ENCODE measurements at regions not wholly inside any gene's neighbourhood (a gene's known extent, or its start where the extent isn't known, plus 50 kb on each side); places are given as distances from the start of the nearest gene placed in this dataset.
"Not testable (repeated sequence)": the region's sequence is repeated elsewhere in the genome, so short reads cannot be mapped to it uniquely, and the experiment has no call there.

DNA sequence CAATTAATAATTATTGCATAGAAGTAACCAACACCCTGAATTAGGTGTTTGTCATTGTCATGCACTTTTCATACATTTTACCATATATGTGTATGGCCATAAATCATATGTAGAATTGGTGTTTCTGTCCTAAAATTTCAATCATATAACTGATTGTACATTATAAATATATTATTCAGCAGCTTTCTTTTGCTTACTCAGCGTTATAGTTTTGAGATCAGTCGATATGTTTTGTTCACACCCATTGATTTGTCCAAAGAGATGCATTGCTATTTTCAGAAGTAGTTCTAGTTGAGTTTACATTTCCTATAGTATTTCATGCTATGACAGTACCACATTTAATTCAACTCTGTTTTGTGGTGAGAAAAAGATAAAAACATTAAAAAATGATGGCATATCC, 50.5 kb upstream of the PARP4 start:
- no peak for DNase-seq

DNA sequence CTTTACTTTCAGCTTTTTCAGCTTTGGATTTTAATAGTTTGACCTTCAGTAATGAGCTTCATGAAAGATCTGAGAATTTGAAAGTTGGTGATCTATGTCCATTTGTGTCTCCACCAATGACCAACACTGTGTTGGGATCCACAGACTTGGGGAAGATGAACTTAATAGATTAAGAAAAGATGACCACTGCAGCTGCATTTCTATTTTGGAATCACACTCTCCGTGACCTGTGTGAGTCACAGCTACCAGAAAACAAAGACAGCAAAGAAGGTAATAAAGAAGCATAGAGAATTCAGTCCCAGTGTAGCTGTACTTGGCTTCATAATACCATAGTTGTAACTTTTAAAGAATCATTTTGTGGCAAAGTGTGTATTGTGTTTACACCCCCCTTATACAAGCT, 51.4 kb upstream of the PARP4 start:
- DNase-seq: not testable (repeated sequence)

DNA sequence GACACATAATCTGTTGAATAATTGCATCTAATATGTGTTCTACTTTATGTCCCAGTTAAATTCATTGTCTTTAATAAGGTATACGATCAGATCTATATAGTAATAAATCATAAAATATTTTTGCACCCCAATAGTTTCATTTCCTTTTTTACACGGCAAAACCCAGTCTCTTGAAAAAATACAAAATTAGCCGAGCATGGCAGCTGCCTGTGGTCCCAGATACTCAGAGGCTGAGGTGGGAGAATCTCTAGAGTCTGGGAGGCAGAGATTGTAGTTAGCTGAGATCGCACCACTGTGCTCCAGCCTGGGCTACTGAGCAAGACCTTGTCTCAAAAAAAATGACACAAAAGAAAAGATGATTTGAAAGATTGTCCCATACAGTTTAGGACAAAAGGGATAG, 52.3 kb upstream of the PARP4 start:
- no peak for DNase-seq

DNA sequence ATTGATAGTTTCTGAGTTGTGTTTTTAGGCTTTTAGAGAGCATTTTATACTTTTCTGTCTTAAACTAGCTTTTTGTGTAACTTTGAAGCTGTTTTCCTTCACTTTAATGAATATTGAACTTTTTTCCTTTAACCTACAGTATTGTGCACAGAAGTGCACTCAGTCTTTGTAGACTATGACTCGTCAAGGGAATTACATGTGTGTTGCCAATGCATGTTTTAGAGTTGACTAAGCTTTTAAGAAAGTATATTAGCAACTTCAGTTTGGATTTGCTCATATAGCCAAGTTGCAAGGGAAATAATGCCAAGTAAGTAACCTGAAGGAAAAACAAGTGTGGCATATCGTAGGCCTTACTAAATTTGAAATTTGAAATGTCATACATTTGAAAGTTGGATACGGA, 55.0 kb upstream of the PARP4 start:
- DNase-seq: not testable (repeated sequence)

DNA sequence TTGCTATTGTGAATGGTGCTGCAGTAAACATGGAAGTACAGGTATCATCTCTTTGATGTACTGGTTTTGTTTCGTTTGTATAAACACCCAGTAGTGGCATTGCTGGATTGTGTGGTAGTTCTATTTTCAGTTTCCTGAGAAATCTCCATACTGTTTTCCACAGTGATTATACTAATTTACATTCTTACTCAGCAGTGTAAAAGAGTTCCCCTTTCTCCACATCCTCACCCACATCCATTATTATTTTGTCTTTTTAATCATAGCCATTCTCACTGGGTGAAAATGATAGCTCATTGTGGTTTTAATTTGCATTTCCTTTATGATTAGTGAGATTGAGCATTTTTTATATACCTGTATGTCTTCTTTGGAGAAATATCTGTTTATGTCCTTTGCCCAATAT, 62.3 kb upstream of the PARP4 start:
- no peak for DNase-seq

DNA sequence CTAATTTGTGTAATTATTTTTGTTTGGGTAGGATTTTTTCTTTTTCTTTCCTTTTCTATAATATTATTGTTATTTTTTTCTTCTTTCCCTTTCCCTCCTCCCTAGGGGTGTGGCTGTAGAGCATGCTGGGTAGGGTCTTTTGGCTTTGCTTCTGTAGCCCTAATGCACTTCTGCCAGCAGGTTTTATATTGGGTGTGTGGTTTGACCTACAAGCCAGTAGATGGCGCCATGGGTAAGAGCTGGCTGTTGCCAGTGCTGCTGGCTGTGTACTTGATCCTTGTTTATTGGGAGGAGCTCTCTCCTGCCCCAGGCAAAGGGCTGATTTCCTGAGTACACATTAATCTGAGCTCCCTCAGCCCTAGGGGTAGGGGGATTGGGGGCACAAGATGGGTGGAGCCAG, 67.7 kb upstream of the PARP4 start:
- DNase-seq: not testable (repeated sequence)

DNA sequence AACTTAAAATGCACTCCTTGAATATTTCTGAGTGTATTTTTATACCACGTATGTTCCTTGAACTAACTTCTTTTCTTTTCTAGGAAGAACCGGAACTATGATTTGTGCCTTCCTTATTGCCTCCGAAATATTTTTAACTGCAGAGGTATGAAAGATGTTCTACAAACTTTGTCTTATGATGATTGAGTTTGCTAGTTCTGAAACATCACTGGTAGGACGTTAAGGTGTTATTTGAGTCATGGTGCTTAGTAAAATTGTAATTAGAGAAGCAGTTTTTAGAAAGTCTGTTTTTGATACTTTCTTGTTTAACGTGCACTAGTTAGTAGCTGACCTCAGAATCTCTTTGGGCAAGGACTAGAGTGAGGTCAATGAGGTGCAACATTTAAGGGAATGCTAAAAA, 69.0 kb upstream of the PARP4 start:
- not testable (repeated sequence) for DNase-seq

DNA sequence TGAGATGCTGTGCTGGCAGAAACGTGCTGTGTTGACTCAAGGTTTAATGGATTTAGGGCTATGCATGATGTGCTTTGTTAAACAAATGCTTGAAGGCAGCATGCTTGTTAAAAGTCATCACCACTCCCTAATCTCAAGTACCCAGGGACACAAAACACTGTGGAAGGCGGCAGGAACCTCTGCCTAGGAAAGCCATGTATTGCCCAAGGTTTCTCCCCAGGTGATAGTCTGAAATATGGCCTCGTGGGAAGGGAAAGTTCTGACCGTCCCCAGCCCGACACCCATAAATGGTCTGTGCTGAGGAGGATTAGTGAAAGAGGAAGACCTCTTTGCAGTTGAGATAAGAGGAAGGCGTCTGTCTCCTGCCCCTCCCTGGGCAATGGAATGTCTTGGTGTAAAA, 79.1 kb upstream of the PARP4 start:
- not testable (repeated sequence) for DNase-seq

DNA sequence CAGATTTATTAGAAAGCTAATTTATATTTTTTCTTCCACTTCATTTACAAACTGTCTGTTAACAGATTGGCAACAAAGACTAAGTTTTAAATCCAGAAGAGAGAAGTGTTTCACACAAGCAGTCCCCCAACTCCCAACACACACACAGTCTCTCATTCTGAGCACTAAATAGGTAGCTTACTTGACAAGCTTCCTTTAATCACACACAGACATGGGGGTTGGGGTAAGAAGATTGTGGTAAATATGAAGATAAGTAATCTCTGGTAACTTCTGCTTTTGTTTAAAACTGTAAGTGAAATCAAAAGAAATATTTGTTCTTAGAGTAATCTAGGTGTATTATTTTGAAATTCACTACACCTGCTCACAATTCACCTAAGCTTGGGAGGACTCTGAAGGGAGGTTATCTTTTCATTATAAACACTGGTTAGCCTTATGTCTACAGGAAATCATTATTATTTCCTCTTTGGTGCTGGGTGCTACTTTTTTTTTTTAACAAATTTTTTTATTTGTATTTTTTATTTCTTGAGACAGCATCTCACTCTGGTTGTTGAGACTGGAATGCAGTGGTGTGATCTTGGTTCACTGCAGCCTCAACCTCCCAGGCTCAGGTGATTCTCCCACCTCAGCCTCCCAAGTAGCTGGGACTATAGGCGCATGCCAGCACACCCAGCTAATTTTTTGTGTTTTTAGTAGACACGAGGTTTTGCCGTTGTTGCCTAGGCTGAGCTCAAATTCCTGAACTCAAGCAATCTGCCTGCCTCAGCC, 82.1 kb upstream of the ATP12A start:
- not testable (repeated sequence) for DNase-seq

DNA sequence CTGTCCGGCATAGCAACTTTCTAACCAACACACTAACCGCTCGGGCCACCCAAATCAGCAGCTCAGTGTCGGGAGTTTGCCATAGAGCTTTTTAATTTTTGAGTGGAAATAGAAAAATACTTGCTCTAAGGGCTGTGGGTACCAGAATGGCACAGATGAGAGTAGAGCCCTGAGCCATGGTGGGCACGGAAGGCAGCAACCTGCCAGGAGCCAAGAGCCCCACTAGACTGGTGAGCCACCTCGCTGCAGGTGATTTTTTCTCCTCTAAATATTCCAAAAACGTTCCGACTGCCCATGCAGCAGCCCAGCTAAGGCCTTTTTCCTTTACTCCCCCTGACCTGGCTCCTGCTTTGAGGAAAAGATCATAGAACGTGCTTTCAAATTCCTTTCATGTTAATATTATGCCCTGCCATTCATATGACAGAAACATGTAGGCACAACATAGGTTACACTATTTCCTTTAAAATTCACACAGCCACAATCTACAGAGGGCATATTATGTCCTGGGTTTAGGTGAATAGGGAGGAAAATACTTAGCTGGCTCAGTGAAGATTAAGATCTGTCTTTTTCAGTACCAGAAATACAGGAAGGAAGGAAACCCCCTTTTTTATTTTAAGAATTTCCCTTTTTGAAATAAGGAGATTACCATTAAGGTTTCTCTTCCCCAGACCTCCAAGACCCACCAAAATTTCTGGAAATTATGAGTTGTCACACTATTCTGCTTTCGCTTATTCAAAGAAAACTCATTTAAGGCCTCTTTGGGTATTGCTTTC, 81.0 kb upstream of the ATP12A start:
- not testable (repeated sequence) for DNase-seq

DNA sequence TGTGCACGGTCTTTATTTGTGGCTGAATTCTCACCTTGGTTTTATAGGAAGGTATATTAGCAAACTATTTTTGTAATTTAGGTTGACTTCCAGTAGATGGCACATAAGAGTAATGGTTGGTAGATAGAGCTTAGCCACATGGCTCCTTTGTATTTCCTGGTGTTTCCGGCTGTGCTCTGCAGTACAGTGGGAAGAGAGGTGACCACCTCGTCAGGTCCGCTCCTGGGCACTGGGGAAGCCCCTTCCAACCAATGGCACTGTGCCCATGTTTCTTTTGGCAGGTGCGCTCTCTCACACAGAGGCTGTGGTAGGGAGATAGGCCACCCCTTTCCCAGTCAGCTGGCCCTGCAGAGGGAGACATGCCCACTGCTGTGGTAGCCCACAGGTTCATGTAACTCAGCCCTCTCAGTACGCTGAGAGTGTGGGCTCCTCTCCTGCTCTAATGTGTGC, 74.3 kb upstream of the ATP12A start:
- no peak for DNase-seq

DNA sequence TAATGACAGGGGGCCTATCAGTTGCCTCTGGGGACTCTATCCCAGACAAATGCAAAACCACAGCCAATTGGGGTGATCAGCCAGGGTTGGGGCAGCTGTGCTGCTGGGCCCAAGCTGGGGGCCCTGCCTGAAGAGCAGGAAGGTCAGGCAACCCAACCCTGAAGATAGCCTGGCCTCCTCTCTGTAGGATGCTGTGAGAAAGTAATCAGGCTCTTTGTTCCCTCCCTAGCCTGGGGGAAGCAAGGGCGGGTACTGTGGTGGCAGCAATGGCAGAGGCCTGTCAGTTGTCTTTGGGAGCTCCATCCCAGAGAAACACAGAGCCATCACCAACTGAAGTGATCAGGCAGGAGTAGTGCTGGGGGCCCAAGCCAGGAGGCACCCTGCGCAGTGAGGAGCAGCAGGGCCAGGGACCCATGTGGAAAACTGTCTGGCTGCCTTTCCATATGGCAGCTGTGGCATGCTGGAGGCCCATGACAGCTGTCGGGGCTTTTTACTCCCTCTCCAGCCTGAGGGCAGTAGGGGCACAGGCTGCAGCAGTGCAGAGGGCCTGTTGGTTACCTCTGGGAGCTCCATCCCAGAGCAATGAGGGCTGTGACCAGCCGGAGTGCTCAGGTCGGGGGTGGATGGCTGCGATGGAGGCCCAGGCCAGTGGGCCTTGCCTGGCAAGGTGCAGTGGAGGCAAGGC, 73.6 kb upstream of the ATP12A start:
- DNase-seq: no peak

DNA sequence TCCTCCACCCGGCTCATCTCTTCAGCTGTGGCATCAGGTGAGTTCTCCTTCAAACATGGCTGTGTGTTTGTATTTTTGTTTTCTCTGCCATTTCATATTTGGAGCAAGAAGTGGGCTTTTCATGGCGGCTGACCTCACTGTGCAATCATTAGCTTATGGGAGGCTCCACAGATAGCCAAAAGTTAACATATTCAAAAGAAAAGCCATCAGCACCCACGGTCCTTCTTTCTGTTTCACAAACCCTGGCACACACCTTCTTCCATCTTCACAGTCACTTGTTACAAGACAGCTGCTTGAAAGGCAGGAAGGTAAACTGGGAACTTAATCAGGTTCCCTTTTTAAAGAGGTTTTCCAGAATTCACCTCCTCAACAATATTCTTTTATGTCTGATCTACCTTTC, 69.3 kb upstream of the ATP12A start:
- DNase-seq: no peak

DNA sequence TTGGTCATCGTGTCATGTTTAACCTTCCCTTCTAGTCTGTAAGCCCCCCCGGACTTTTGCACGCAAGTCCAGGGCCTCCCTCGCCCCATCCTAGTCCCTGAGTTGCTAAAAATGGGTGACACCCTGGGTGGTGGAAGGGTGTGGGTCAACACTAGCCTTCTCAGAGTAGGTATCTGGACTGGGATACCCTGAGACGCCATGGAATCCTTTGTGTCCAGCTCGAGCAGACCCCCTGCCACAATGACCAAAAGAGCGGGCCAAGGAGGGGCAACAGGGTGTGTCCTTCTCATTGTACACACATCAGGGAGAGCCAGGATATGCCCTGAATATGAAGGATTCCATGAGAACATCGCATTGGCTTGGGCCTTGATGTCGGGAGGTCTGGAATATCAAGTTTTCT, 67.5 kb upstream of the ATP12A start:
- DNase-seq: no peak

DNA sequence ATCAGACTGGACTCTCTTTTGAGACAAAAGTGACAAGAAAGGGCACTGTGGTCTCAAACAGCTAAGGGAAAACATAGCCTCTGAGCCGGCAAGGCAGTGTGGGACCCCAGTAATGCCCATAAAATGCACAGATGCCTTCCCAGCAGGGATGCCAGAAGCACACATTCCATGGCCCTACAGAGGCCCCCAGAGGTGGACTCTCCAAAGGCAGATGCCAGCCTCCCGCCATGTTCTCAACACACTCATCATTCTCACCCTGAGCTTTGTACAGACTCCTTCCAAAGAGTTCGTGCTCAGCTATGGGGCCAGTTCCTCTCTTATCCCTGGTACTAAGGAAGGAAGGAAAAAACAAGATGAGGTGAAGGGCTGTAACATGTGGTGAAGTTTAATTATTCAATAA, 67.1 kb upstream of the ATP12A start:
- no peak for DNase-seq

DNA sequence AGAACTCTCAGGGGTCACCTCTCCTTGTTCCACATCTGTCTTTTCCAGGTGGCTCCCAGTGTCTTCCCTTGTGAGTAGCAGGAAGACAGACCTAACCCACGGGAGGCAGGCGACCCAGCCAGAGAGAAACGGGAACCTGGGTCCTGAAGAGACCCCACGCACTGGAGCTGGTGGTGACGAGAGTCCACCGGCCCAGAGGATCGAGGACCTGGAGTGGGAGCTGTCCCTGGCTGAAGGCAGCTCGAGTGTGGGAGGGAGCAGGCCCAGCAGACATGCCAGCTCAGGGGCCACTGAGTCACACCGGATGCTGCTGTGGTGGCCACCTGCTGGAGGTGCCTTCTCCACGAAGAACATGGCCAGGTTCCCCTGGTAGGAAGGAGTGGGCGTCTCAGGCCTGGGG, 66.5 kb upstream of the ATP12A start:
- no peak for DNase-seq

DNA sequence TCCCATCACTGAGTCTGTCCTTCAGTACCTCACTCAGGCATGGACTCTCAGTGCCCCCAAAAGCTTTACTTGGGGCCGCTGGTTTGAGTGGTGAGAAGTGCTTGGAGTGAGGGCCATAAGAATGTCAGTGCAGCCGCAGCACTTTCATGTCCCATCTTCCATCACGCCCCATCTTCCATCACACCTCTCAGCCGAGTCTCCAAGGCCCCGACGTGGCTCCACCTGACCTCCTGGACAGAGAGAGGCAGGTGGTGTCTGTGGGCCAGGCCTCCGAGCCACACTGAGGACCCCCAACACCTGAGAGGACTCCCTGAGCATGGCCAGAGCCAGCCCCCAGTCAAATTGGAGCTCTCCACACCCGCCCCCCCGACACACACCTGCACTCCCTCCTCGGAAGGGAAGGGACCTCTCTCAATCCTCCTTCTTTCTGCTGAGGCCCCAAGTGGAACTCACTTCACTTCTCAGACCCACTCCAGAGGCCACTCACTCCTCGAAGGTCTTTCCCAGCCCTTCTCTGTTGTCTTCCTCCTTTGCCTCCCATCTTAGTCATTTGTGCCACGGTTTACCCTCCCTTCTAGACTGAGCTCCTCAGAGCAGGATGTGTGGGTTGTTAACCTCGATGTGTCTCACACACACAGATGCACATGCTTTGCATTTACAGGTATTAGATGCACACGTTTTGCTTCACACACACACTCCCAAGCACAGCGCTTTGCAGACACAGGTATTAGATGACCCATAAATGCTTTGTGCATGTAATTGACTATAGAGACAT, 65.7 kb upstream of the ATP12A start:
- no peak for DNase-seq

DNA sequence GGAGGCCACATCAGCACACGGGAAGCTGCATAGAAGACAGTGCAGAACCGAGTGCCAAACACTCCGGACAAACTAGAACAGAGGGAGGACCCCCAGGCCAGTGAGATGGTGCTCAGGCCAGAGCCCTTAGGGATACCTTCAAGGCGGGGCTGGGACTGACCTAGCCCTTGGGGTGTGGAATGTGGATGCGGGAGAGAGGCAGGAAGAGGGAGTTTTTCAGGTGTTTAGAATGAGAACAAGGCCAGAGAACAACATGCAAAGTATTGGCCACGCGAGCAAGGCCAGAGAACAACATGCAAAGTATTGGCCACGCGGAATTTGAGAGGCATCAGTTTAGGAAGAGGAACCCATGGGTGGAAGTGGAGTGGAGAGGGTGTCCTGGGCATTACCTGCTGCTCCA, 65.1 kb upstream of the ATP12A start:
- no peak for DNase-seq

DNA sequence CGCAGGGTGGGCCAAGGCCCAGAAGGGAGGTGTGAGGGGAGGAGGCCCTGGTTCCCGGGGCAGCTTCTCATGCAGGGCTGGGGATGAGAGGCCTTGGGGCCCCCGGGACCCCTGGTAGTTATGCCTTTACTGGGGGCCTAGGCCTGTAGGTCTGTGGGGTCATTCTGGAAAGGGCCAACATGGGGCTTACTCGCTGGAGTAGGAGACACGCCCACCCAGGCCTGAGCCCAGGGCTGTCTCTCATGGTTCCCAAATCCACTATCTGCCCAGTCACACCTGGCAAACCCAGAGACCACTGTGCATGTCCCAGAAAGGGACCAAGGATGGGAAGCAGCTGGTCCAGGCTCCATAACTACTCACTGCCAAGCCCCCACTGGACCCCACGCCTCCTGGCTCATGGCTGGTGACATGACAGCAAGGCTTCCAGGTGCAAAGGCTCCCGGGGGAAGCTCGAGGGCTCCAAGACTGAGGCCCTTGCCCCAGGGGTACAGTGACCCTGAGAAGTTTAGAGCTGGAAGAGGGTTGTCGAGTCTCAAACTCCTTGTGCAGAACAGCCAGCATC, 64.2 kb upstream of the ATP12A start:
- DNase-seq: no peak

DNA sequence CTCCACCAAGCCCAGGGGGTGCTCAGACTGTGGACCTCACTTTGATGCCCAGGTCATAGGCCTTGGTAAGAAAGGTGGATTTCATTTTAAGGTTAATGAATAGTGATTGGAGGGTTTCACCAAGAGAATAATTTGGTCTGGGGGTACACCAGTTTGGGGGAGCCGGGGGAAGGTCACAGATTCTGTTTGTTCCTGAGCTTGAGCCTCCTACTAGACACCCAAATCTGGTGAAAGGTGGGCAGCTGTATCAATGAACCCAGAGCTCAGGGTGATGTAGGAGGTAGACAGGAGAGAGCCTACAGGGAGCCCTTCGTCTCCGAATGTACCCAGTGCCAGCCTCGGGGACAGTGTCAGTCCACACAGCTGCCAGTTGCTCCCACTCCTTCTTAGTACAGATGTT, 63.7 kb upstream of the ATP12A start:
- DNase-seq: no peak

DNA sequence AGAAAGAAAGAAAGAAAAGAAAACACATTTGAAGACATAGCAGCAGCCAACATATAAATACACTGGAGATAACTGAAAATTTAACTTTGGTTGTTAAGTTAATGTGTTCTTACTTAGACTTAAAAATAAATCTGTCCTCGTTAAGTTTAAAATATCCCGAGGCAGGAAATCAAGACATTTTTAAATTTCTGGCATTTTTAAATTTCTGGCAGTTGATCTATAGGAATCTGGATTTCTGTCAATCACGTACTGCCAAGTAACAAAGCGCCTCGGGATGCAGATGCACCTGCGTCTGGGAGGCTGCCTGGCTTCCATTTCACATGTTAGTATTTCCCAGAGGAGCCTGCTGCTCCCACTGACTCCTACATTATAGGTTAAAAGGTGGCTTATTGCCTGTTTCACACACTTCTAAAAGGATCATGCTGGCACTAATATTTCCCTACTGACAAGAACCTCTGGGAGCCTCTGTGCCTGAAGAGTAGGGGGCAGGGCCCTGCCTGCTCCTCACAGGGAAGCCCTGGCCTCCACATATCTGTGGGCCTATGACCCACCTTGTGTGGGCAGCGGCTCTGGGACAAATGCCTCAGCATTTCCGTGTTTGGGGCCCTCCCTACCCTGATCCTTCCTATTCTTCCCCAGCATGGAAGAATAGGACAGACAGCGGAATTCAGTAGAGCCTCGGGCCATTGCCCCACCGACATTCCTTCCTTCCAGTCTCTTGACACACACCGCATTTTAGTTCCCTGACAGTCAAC, 62.8 kb upstream of the ATP12A start:
- no peak for DNase-seq

All from stimulated activated CD4-positive, alpha-beta T cell treated with anti-CD3 and anti-CD28 coated beads, Interleukin-12 subunit alpha, Interleukin-12 subunit beta, amount 100 ng/mL, for 4 hours (primary cell).